HCT116 (cell line): ENCODE measurements at regions not wholly inside any gene's neighbourhood (a gene's known extent, or its start where the extent isn't known, plus 50 kb on each side); places are given as distances from the start of the nearest gene placed in this dataset.

Experiments used
- ATAC-seq: fragments of 200-7000 bp; cut with Tn5 transposase; 2 replicates; pipeline ENCODE4 v1.9.1; 2020; ENCODE audit warnings: mild to moderate bottlenecking, moderate library complexity
- BruUV-seq: library from RNA; stranded (reverse); fragments of 400-500 nt; replicated peaks from 2 replicates; lab custom pipeline; 2021; lab: Mats Ljungman, UMichigan
- CTCF ChIA-PET: fragments of 300-600 bp; sonication (Branson Sonifier 250); formaldehyde crosslinking; loops from one replicate; lab custom pipeline; 2021; ENCODE audit warnings: antibody characterized with exemption; lab: Charles Lee
- POLR2A ChIA-PET: fragments of 300-600, 350-600 bp; sonication (Branson Sonifier 250); formaldehyde crosslinking; loops from one replicate; lab custom pipeline; 2021; ENCODE audit warnings: antibody characterized with exemption; lab: Charles Lee
- RAD21 ChIA-PET, 2 experiments: fragments of 300-600 bp; sonication (Branson Sonifier 250); formaldehyde crosslinking; loops; one replicate each; lab custom pipeline; 2023; ENCODE audit warnings: low total read pairs in 2 of 2; ENCODE audit not compliant: uncharacterized antibody in 2 of 2, unreplicated experiment in 2 of 2, low non-redundant PET in 1 of 2; lab: Charles Lee
- DNase-seq: peaks from one replicate; pipeline ENCODE4 v3.0.0-alpha.2; 2010; ENCODE audit warnings: low read depth, low spot score
- H2AFZ ChIP-seq: fragments of 200-600 bp; shearing (Covaris generic), sonication (generic); 2 replicates; pipeline ENCODE4 v1.6.1; 2017; ENCODE audit warnings: low read depth, mixed run types, mixed read lengths, antibody characterized with exemption, low read length; ENCODE audit not compliant: poor library complexity, severe bottlenecking
- H3K27ac ChIP-seq: 2 replicates; pipeline ENCODE4 v1.5.1; 2012; ENCODE audit warnings: low read depth, low read length
- H3K27me3 ChIP-seq: fragments of 200-600 bp; sonication (generic); 2 replicates; pipeline ENCODE4 v1.6.1; 2016; ENCODE audit warnings: mixed run types, low read length, mixed read lengths; ENCODE audit not compliant: insufficient read depth
- H3K36me3 ChIP-seq, 2 experiments: fragments of 200-500 bp in 1 of 2; fragments of 200-600 bp in 1 of 2; sonication (Bioruptor generic) in 1 of 2; sonication (generic) in 1 of 2; 2 replicates each; pipeline versions ENCODE4 v1.5.1 to v1.6.1; 2014 to 2016; ENCODE audit warnings: low read length in 2 of 2, inconsistent platforms in 1 of 2, mixed read lengths in 1 of 2, mixed run types in 1 of 2; ENCODE audit not compliant: insufficient read depth in 2 of 2, control insufficient read depth in 1 of 2
- H3K4me1 ChIP-seq, 2 experiments: fragments of 200-600 bp in 1 of 2; sonication (generic) in 1 of 2; 2 replicates each; pipeline versions ENCODE4 v1.5.1 to v1.6.1; 2012 to 2017; ENCODE audit warnings: low read length in 2 of 2, inconsistent platforms in 1 of 2, mild to moderate bottlenecking in 1 of 2, mixed read lengths in 1 of 2, mixed run types in 1 of 2, moderate library complexity in 1 of 2; ENCODE audit not compliant: insufficient read depth in 2 of 2, control insufficient read depth in 1 of 2
- H3K4me2 ChIP-seq: fragments of 200-600 bp; sonication (generic); 2 replicates; pipeline ENCODE4 v1.6.1; 2017; ENCODE audit warnings: mixed run types, low read length, mixed read lengths
- H3K4me3 ChIP-seq, 2 experiments: fragments of 200-600 bp in 1 of 2; sonication (generic) in 1 of 2; replicated peaks in 1 of 2; 2 replicates each; pipeline ENCODE4 v1.5.1; 2011 to 2016; ENCODE audit warnings: low read length in 2 of 2, control low read depth in 1 of 2, low read depth in 1 of 2, mild to moderate bottlenecking in 1 of 2, mixed read lengths in 1 of 2, mixed run types in 1 of 2
- H3K79me2 ChIP-seq: fragments of 200-600 bp; sonication (generic); 2 replicates; pipeline ENCODE4 v1.6.1; 2017; ENCODE audit warnings: mild to moderate bottlenecking, mixed run types, low read length, moderate library complexity, mixed read lengths; ENCODE audit not compliant: insufficient read depth
- H3K9ac ChIP-seq: fragments of 200-600 bp; sonication (generic); 2 replicates; pipeline ENCODE4 v1.6.1; 2016; ENCODE audit warnings: low read length, mixed read lengths
- H3K9me2 ChIP-seq: fragments of 200-600 bp; sonication (generic), shearing (Covaris generic); 2 replicates; pipeline ENCODE4 v1.6.1; 2017; ENCODE audit warnings: mixed run types, mild to moderate bottlenecking, moderate library complexity; ENCODE audit not compliant: insufficient read depth
- H3K9me3 ChIP-seq, 2 experiments: fragments of 200-500 bp in 1 of 2; fragments of 200-600 bp in 1 of 2; sonication (Bioruptor generic) in 1 of 2; sonication (generic) in 1 of 2; 2 replicates each; pipeline ENCODE4 v1.6.1; 2014 to 2017; ENCODE audit warnings: low read length in 2 of 2, mixed read lengths in 2 of 2, inconsistent platforms in 1 of 2, low read depth in 1 of 2, mild to moderate bottlenecking in 1 of 2, mixed run types in 1 of 2, moderate library complexity in 1 of 2; ENCODE audit not compliant: control insufficient read depth in 1 of 2, insufficient read depth in 1 of 2
- H4K20me1 ChIP-seq: fragments of 200-600 bp; sonication (generic), shearing (Covaris generic); 2 replicates; pipeline ENCODE4 v1.6.1; 2017; ENCODE audit warnings: mixed run types, mild to moderate bottlenecking, moderate library complexity; ENCODE audit not compliant: insufficient read depth
- ATF3 ChIP-seq: IDR thresholded peaks from 2 replicates; pipeline ENCODE4 v1.6.1; 2012
- CBX3 ChIP-seq: IDR thresholded peaks from 2 replicates; pipeline ENCODE4 v1.6.1; 2012; ENCODE audit warnings: low read depth
- CEBPB ChIP-seq: IDR thresholded peaks from 2 replicates; pipeline ENCODE4 v1.6.1; 2012; ENCODE audit warnings: low read depth
- CTCF ChIP-seq, 3 experiments: fragments of 200-600 bp in 1 of 3; sonication (generic) in 1 of 3; IDR thresholded peaks in 2 of 3; conservative IDR thresholded peaks in 1 of 3; 2 replicates each; pipeline ENCODE4 v1.5.1; 2012 to 2017; ENCODE audit warnings: low read depth in 2 of 3, low read length in 2 of 3, antibody characterized with exemption in 1 of 3, borderline replicate concordance in 1 of 3, control low read depth in 1 of 3, mild to moderate bottlenecking in 1 of 3, mixed read lengths in 1 of 3, mixed run types in 1 of 3, moderate library complexity in 1 of 3; ENCODE audit not compliant: insufficient read depth in 1 of 3
- EGR1 ChIP-seq: IDR thresholded peaks from 2 replicates; pipeline ENCODE4 v1.6.1; 2012; ENCODE audit warnings: low read depth
- ELF1 ChIP-seq: IDR thresholded peaks from 2 replicates; pipeline ENCODE4 v1.6.1; 2012; ENCODE audit warnings: low read depth, borderline replicate concordance
- FOSL1 ChIP-seq: IDR thresholded peaks from 2 replicates; pipeline ENCODE4 v1.6.1; 2012; ENCODE audit warnings: low read depth
- POLR2A ChIP-seq: IDR thresholded peaks from 2 replicates; pipeline ENCODE4 v1.7.0; 2011; ENCODE audit warnings: borderline replicate concordance; ENCODE audit not compliant: insufficient read depth, insufficient read length; ENCODE audit errors: extremely low read depth
- SIN3A ChIP-seq: IDR thresholded peaks from 2 replicates; pipeline ENCODE4 v1.6.1; 2012; ENCODE audit warnings: low read depth
- ZNF274 ChIP-seq: fragments of 200-500 bp; sonication (Bioruptor generic); IDR thresholded peaks from 2 replicates; pipeline ENCODE4 v1.6.1; 2014; ENCODE audit warnings: mild to moderate bottlenecking, low read depth, low read length, inconsistent platforms
- intact Hi-C: fragments of 100-400 bp; cut with micrococcal nuclease; formaldehyde crosslinking; loops from 2 replicates; pipeline ENCODE4 v1.10.0; 2022
- TF ChIP-seq, protein P1 (sequence below): IDR thresholded peaks from 2 replicates; pipeline ENCODE4 v1.6.1; 2011; ENCODE audit warnings: mild to moderate bottlenecking, low read length, moderate library complexity; ENCODE audit not compliant: insufficient replicate concordance; ENCODE audit errors: extremely low read depth

- intact Hi-C loops: no loop called here
- RAD21 ChIA-PET: no interaction called here
- no peaks in the 10 kb centered on the region for H3K27me3 ChIP-seq
- no peaks in the 10 kb centered on the region for H4K20me1 ChIP-seq
- BruUV-seq: no TSS peak
- H3K4me3 ChIP-seq: no peak overlapping the region
- POLR2A ChIA-PET: no interaction called here
- H3K9me3 ChIP-seq: peaks cover 0 to 6% of the 10 kb centered on the region in 2 experiments; a peak in 1 of 4 replicates
- CTCF ChIA-PET: no interaction called here
- no peak overlapping the region for H3K9ac ChIP-seq
- H3K4me1 ChIP-seq: no peaks in the 10 kb centered on the region; a peak in 1 of 4 replicates
- ATAC-seq (no peak), DNase-seq (no peak)
- no peak overlapping the region for H3K27ac ChIP-seq
- no peaks in the 10 kb centered on the region for H3K36me3 ChIP-seq
- H3K9me2 ChIP-seq: no peaks in the 10 kb centered on the region
- H3K4me2 ChIP-seq: no peak overlapping the region
- H2AFZ ChIP-seq: no peak overlapping the region
- TF ChIP-seq ATF3 (no peak), CTCF (IDR thresholded peaks at IDR 0.05 in 2 of 3, conservative IDR thresholded peaks at IDR 0.05 in 1 of 3; ENCODE audit: borderline replicate concordance in 1 of 3, insufficient read depth in 1 of 3, low read depth in 2 of 3, low read length in 2 of 3) (no peak), FOSL1 (no peak), ZNF274 (no peak), EGR1 (no peak), SIN3A (no peak), ELF1 (no peak), POLR2A (no peak), CEBPB (no peak), CBX3 (no peak)
- TF ChIP-seq, protein P1, sequence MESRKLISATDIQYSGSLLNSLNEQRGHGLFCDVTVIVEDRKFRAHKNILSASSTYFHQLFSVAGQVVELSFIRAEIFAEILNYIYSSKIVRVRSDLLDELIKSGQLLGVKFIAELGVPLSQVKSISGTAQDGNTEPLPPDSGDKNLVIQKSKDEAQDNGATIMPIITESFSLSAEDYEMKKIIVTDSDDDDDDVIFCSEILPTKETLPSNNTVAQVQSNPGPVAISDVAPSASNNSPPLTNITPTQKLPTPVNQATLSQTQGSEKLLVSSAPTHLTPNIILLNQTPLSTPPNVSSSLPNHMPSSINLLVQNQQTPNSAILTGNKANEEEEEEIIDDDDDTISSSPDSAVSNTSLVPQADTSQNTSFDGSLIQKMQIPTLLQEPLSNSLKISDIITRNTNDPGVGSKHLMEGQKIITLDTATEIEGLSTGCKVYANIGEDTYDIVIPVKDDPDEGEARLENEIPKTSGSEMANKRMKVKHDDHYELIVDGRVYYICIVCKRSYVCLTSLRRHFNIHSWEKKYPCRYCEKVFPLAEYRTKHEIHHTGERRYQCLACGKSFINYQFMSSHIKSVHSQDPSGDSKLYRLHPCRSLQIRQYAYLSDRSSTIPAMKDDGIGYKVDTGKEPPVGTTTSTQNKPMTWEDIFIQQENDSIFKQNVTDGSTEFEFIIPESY: no peak
- no peaks in the 10 kb centered on the region for H3K79me2 ChIP-seq
Measured at GRCh38 chr1:83053446-83053845, 945.5 kb downstream of the TTLL7 start.
